ENCODE measurements at regions not wholly inside any gene's neighbourhood (a gene's known extent, or its start where the extent isn't known, plus 50 kb on each side); places are given as distances from the start of the nearest gene placed in this dataset.
A peak's percentile ranks its signal among the peaks of the same experiment; 100 is the strongest.

- Histone ChIP-seq H3K14ac (replicated peaks; ENCODE audit: low read depth, low read length) (no peak overlapping the region), H3K4me3 (ENCODE audit: insufficient read depth, low read depth, low read length) (no peak overlapping the region), H3K36me3 (ENCODE audit: control insufficient read depth, insufficient read depth, low read length) (no peaks in the 10 kb centered on the region), H3K23ac (ENCODE audit: low read depth, low read length) (no peak overlapping the region), H4K20me1 (ENCODE audit: insufficient read depth, low read length) (no peaks in the 10 kb centered on the region), H3K18ac (ENCODE audit: low read depth, low read length) (no peak overlapping the region), H3K4ac (ENCODE audit: low read depth, low read length) (no peak overlapping the region), H4K5ac (ENCODE audit: low read depth, low read length) (no peak overlapping the region), H3K4me2 (ENCODE audit: low read depth, low read length) (no peak overlapping the region), H3K79me1 (ENCODE audit: low read depth in 1 of 2, low read length in 2 of 2) (no peaks in the 10 kb centered on the region), H3K4me1 (ENCODE audit: control insufficient read depth, insufficient read depth, low read length) (no peaks in the 10 kb centered on the region), H2BK120ac (ENCODE audit: low read depth, low read length) (no peak overlapping the region), H3K27ac (ENCODE audit: insufficient read depth, low read length) (no peak overlapping the region), H3K9me3 (ENCODE audit: control insufficient read depth, insufficient read depth, low read length) (no peaks in the 10 kb centered on the region), H3K56ac (ENCODE audit: extremely low read depth, insufficient read depth, low read length) (no peak overlapping the region), H2BK20ac (ENCODE audit: low read depth, low read length) (no peak overlapping the region), H2AK5ac (ENCODE audit: low read depth, low read length) (no peak overlapping the region), H4K91ac (ENCODE audit: insufficient read depth, low read depth, low read length) (no peak overlapping the region), H2BK5ac (ENCODE audit: low read depth, low read length, poor library complexity, severe bottlenecking) (no peak overlapping the region), H4K8ac (ENCODE audit: low read depth in 2 of 2, low read length in 2 of 2) (no peak overlapping the region), H2AFZ (replicated peaks; ENCODE audit: low read length, poor library complexity) (no peak overlapping the region), H3K9me1 (ENCODE audit: insufficient read depth, low read length) (no peaks in the 10 kb centered on the region), H2AK9ac (replicated peaks; ENCODE audit: low read depth, low read length, poor library complexity) (no peak overlapping the region), H3K9ac (ENCODE audit: low read depth, low read length) (no peak overlapping the region), H3K27me3 (ENCODE audit: control insufficient read depth, insufficient read depth, low read length) (no peaks in the 10 kb centered on the region), H2BK15ac (ENCODE audit: low read depth, low read length) (no peak overlapping the region)
- in situ Hi-C loops (cut with MboI; ENCODE audit: low sequenced_read_pairs): no loop called here
- dilution Hi-C loops (cut with HindIII; ENCODE audit: low sequenced_read_pairs, unreplicated experiment): no loop called here
- intact Hi-C loops (cut with micrococcal nuclease): no loop called here
- DNase-seq (no peak), ATAC-seq (ENCODE audit: low read depth) (no peak)
- ChIA-PET CTCF (no interaction called here), POLR2A (ENCODE audit: unreplicated experiment) (no interaction called here)
- BruUV-seq (replicated peaks): no TSS peak
- TF ChIP-seq USF2 (IDR thresholded peaks at IDR 0.05; ENCODE audit: low read depth, low read length) (peak; percentile 47; the same call in 1 of the 2 replicates), ELK1 (IDR thresholded peaks at IDR 0.05; ENCODE audit: borderline replicate concordance, low read depth, low read length) (no peak)
- WGBS, 2 experiments (ENCODE audit: extremely low coverage in 2 of 2, insufficient read length in 1 of 2): 67% methylated on average over 3 of the region's 6 CpGs; no CpG with 5 or more reads in 1 of the 2 experiments
Measured at GRCh38 chr12:131620520-131620919, 90.4 kb upstream of the SFSWAP start.

All from IMR-90 (cell line).